CD4-positive, alpha-beta T cell treated with Interleukin-6 for 4 hours (primary cell): ENCODE measurements at regions not wholly inside any gene's neighbourhood (a gene's known extent, or its start where the extent isn't known, plus 50 kb on each side); places are given as distances from the start of the nearest gene placed in this dataset.
A peak's percentile ranks its signal among the peaks of the same experiment; 100 is the strongest.
"Not testable (repeated sequence)": the region's sequence is repeated elsewhere in the genome, so short reads cannot be mapped to it uniquely, and the experiment has no call there.

Experiments
- DNase-seq: peaks from one replicate; pipeline ENCODE4 v3.0.0-alpha.2; 2020; ENCODE audit warnings: mixed read lengths

DNA sequence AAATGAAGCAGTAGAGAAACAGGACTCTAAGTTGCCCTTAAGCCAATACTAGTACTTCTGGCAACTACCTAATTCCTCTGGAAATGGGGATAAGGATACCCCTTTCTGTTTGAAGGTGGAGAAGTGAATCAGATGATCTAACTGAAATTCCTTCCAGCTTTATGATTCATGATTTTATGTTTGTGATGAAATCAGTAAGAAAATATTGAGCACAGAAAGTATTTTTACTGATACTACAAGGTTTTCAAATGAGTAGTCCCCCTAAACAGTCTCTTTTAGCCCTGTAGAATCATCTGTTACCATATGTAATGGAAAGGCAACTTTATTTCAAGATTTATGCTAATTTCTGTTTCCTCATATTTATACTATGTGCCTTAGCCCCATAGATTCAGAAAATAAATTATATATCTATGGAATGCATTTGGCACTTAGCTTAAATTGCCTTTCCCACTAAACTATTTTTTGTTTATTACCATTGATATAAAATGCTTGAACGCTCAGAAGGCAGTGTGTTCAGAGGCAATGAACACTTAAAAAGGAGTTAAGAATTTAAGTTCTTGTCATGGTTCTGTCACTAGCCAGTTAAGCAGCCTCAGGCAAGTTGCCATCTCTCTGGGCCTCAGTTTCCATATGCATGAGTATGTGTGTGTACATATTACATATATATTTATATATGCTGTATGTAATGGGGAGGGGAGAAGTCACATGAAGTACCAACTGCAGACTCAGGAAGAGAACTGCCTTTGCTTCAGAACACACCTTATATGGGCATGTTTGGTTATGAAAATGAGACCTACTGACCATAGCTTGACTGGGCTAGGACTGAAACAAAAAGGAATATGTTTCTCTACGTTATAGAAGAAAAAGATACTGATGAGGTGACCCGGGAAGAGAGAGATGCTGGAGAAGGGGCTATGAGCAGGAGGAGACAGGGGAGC lies 97.7 kb downstream of the CDC42EP3 start:
- DNase-seq: no peak

DNA sequence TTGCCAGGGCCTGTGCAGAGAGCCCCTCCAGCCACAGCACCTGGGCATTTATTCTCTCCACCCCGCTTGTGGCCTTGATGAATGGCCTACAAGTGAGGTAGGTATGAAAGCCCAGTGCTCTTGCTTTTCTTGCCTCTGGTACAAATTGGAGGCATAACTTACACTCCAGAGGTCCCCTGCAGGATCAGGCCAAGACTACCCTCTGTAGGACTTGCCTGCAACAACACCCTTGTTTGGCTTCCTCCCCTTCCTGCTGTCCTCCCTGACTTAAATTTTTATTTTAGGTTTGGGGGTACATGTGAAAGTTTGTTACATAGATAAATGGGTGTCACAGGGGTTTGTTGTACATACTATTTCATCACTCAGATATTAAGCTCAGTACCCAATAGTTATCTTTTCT lies 95.7 kb downstream of the CDC42EP3 start:
- no peak for DNase-seq

- DNase-seq: not testable (repeated sequence)
Observed at GRCh38 chr2:37576194-37576593, 95.2 kb downstream of the CDC42EP3 start.

DNA sequence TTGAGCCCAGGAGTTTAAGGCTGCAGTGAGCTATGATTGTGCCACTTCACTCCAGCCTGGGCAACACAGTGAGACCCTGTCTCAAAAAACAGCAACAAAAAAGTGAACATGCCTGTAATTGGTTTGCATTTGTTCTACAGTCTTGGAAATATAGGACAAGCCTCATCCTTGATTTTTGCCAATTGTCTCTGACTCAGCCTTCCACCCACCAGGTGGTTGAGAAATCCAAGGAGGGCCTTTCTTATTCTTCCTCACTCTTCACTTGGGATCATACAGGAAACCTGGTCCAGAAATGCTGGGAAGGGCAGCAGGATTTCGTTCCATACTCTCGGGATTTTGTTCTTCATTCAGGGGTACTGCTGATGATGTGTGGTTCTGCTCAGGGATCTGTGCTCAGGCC lies 94.6 kb downstream of the CDC42EP3 start:
- DNase-seq: no peak

GRCh38 chr2:37579192-37579713 lies 92.2 kb downstream of the CDC42EP3 start:
- no peak for DNase-seq

DNA sequence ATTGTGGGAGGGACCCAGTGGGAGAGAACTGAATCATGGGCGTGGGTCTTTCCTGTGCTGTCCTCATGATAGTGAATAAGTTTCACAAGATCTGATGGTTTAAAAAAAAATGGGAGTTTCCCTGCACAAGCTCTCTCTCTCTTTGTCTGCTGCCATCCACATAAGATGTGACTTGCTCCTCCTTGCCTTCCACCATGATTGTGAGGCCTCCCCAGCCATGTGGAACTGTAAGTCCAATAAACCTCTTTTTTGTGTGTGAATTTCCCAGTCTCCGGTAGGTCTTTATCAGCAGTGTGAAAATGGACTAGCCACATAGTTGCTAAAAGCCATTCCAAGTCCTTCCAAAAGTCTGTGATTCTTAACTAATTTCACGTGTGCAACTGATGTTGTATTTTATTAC lies 91.5 kb downstream of the CDC42EP3 start:
- DNase-seq: not testable (repeated sequence)

GRCh38 chr2:37581433-37581832 lies 90.0 kb downstream of the CDC42EP3 start:
- DNase-seq: no peak

DNA sequence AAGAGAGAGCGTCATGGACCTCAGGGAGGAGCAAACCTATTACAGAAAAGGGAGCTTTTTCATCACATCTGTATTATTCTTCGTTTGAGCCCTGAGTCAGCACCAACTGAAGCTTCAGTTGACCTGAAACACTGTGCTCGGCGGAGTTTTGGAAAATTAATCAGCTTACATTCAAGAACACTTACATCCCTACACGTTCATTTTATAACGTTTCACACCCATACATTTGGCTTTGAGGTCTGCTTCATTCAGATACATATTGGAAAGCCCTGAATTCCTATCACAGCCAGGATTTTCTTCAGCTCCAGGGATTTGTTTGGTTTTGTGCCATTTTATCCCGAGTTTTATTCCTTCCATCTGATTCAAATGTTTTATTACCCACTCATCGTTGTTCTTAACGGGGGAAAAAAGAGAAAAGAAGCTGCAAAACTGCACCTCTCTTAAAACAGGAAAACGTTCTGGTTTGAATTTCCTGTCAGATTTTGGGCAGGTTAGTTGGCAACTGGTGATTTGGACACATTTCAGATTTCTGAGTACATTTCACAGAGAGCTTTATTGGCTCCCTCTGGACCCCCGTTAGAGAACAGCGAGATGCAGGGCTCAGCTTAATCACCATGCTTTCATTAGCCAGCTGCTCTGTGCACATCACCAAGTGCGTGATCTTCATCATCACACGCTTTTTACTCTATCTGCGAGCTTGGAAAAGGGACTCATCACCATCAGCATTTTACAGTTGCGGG lies 88.8 kb downstream of the CDC42EP3 start:
- DNase-seq: peak; percentile 36

GRCh38 chr2:37583402-37583801 lies 88.0 kb downstream of the CDC42EP3 start:
- no peak for DNase-seq

GRCh38 chr2:37583867-37584266 lies 87.6 kb downstream of the CDC42EP3 start:
- no peak for DNase-seq

GRCh38 chr2:37585295-37585908 lies 86.0 kb downstream of the CDC42EP3 start:
- DNase-seq: peak; percentile 21

DNA sequence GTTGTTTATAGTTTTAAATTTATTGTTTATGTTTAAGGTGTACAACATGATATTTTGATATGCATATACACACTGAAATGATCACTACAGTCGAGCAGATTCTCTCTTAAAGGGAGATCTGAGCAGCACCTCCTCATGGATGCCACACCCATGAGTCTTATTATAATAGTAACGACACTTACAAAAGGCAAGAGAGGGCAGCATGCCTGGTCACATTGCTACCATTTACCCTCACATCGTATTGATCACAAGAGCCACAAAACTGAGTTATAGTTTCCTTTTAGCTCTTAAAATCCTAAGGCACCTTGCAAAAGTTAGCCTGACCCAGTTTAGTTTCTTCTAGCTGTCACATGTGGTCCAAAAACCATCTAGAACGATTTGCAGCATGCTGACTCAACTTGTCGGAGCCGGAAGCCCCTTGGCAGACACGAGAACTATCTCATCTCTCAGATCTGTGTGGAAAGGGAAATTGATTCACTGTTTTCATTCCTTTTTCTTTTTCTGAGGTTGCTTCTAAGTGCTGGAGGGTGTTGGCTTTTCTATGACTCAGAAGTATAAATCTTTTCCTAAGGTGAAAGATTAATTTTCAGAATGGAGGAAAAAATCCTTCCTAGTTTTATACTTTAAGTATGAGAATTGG lies 85.3 kb downstream of the CDC42EP3 start:
- peak; percentile 84 for DNase-seq

GRCh38 chr2:37586663-37587317 lies 84.7 kb downstream of the CDC42EP3 start:
- peak; percentile 18 for DNase-seq

DNA sequence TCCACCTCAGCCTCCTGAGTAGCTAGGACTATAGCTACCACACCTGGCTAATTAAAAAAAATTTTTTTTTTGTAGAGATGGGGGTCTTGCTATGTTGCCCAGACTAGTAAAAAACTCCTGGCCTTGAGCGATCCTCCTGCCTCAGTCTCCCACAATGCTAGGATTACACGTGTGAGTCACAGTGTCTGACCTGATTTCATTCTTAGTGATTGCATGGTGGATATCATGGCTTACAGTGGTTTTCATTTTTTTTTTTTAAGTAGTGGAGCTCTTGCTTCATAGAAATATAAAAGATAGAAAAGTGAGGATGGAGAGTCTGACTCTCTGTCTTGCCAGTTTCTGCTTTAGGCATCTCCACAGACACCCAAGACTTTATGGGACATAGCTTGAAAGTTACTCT lies 83.6 kb downstream of the CDC42EP3 start:
- DNase-seq: peak; percentile 2

GRCh38 chr2:37588316-37588777 lies 83.1 kb downstream of the CDC42EP3 start:
- peak; percentile 26 for DNase-seq

- no peak for DNase-seq
Observed at GRCh38 chr2:37589298-37589697, 82.1 kb downstream of the CDC42EP3 start.

- no peak for DNase-seq
Observed at GRCh38 chr2:37590119-37590571, 81.3 kb downstream of the CDC42EP3 start.
